ENCODE measurements at regions not wholly inside any gene's neighbourhood (a gene's known extent, or its start where the extent isn't known, plus 50 kb on each side); places are given as distances from the start of the nearest gene placed in this dataset.

- DNase-seq (ENCODE audit: low read depth in 1 of 2, low spot score in 1 of 2) = no peak
Observed at GRCh38 chr2:239676716-239677452, 276.1 kb upstream of the HDAC4 start.

- DNase-seq (ENCODE audit: low read depth in 1 of 2, low spot score in 1 of 2) = no peak
Observed at GRCh38 chr2:239675826-239676715, 275.3 kb upstream of the HDAC4 start.

GRCh38 chr2:239674981-239675825, 274.4 kb upstream of the HDAC4 start:
- no peak for DNase-seq (ENCODE audit: low read depth in 1 of 2, low spot score in 1 of 2)

GRCh38 chr2:239674101-239674980, 273.5 kb upstream of the HDAC4 start:
- no peak for DNase-seq (ENCODE audit: low read depth in 1 of 2, low spot score in 1 of 2)

- no peak for DNase-seq (ENCODE audit: low read depth in 1 of 2, low spot score in 1 of 2)
Observed at GRCh38 chr2:239673641-239674040, 272.8 kb upstream of the HDAC4 start.

GRCh38 chr2:239671916-239672849, 271.4 kb upstream of the HDAC4 start:
- no peak for DNase-seq (ENCODE audit: low read depth in 1 of 2, low spot score in 1 of 2)

- no peak for DNase-seq (ENCODE audit: low read depth in 1 of 2, low spot score in 1 of 2)
Observed at GRCh38 chr2:239671471-239671870, 270.7 kb upstream of the HDAC4 start.

GRCh38 chr2:239670463-239671120, 269.8 kb upstream of the HDAC4 start:
- no peak for DNase-seq (ENCODE audit: low read depth in 1 of 2, low spot score in 1 of 2)

GRCh38 chr2:239669899-239670460, 269.2 kb upstream of the HDAC4 start:
- DNase-seq (ENCODE audit: low read depth in 1 of 2, low spot score in 1 of 2) = no peak

GRCh38 chr2:239669181-239669898, 268.5 kb upstream of the HDAC4 start:
- no peak for DNase-seq (ENCODE audit: low read depth in 1 of 2, low spot score in 1 of 2)

GRCh38 chr2:239668651-239669050, 267.8 kb upstream of the HDAC4 start:
- no peak for DNase-seq (ENCODE audit: low read depth in 1 of 2, low spot score in 1 of 2)

GRCh38 chr2:239668042-239668441, 267.2 kb upstream of the HDAC4 start:
- no peak for DNase-seq (ENCODE audit: low read depth in 1 of 2, low spot score in 1 of 2)

GRCh38 chr2:239667431-239667985, 266.7 kb upstream of the HDAC4 start:
- DNase-seq (ENCODE audit: low read depth in 1 of 2, low spot score in 1 of 2) = no peak

GRCh38 chr2:239666855-239667376, 266.1 kb upstream of the HDAC4 start:
- no peak for DNase-seq (ENCODE audit: low read depth in 1 of 2, low spot score in 1 of 2)

GRCh38 chr2:239666053-239666854, 265.4 kb upstream of the HDAC4 start:
- no peak for DNase-seq (ENCODE audit: low read depth in 1 of 2, low spot score in 1 of 2)

GRCh38 chr2:239664216-239664810, 263.5 kb upstream of the HDAC4 start:
- no peak for DNase-seq (ENCODE audit: low read depth in 1 of 2, low spot score in 1 of 2)

All from activated CD4-positive, alpha-beta T cell treated with anti-CD3 and anti-CD28 coated beads, Interleukin-2, amount 50 U/mL, for 24 hours (primary cell).